ENCODE measurements at regions not wholly inside any gene's neighbourhood (a gene's known extent, or its start where the extent isn't known, plus 50 kb on each side); places are given as distances from the start of the nearest gene placed in this dataset.

GRCh38 chr12:24463375-24463774 is 485.5 kb downstream of the BCAT1 start:
- Mint-ChIP-seq H3K4me3 (no peak overlapping the region), H3K9me3 (peaks cover 2% of the 10 kb centered on the region), H3K4me1 (no peaks in the 10 kb centered on the region), H3K27me3 (no peaks in the 10 kb centered on the region), H3K27ac (no peak overlapping the region), H3K36me3 (ENCODE audit: low read depth) (no peaks in the 10 kb centered on the region)
- POLR2A ChIA-PET = no interaction called here
- no peak for DNase-seq
- CTCF ChIA-PET = no interaction called here

DNA sequence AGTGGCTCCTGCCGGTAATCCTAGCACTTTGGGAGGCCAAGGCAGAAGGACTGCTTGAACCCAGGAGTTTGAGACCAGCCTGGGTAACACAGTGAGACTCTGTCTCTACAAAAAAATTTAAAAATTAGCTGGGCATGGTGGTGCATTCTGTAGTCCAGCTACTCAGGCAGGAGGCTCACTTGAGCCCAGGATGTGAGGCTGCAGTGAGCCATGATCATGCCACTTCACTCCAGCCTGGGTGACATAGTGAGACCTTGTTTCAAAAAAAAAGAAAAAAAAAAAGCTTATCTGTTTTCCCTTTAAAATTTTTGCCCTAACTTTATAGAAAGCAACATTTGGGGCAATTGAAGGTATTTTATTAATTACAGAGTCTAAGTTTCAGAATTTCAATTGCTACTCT is 486.0 kb downstream of the BCAT1 start:
- Mint-ChIP-seq H3K4me3 (no peak overlapping the region), H3K27ac (no peak overlapping the region), H3K9me3 (peaks cover 2% of the 10 kb centered on the region), H3K36me3 (ENCODE audit: low read depth) (no peaks in the 10 kb centered on the region), H3K27me3 (no peaks in the 10 kb centered on the region), H3K4me1 (no peaks in the 10 kb centered on the region)
- no peak for DNase-seq
- CTCF ChIA-PET = no interaction called here
- POLR2A ChIA-PET = no interaction called here

- H3K4me3 Mint-ChIP-seq = no peak overlapping the region
- ChIA-PET POLR2A (no interaction called here), CTCF (no interaction called here)
- H3K36me3 Mint-ChIP-seq (ENCODE audit: low read depth) = no peaks in the 10 kb centered on the region
- peaks cover 2% of the 10 kb centered on the region for H3K9me3 Mint-ChIP-seq
- no peaks in the 10 kb centered on the region for H3K4me1 Mint-ChIP-seq
- H3K27ac Mint-ChIP-seq = no peak overlapping the region
- no peak for DNase-seq
- no peaks in the 10 kb centered on the region for H3K27me3 Mint-ChIP-seq
Observed at GRCh38 chr12:24460506-24460905, 488.4 kb downstream of the BCAT1 start.

- CTCF ChIA-PET = no interaction called here
- DNase-seq = no peak
- H3K27me3 Mint-ChIP-seq = no peaks in the 10 kb centered on the region
- peaks cover 2% of the 10 kb centered on the region for H3K9me3 Mint-ChIP-seq
- no peak overlapping the region for H3K4me3 Mint-ChIP-seq
- no peaks in the 10 kb centered on the region for H3K4me1 Mint-ChIP-seq
- no peaks in the 10 kb centered on the region for H3K36me3 Mint-ChIP-seq (ENCODE audit: low read depth)
- no peak overlapping the region for H3K27ac Mint-ChIP-seq
- POLR2A ChIA-PET = no interaction called here
Observed at GRCh38 chr12:24460099-24460498, 488.8 kb downstream of the BCAT1 start.

GRCh38 chr12:24455811-24456210 is 493.1 kb downstream of the BCAT1 start:
- Mint-ChIP-seq H3K4me3 (no peak overlapping the region), H3K36me3 (ENCODE audit: low read depth) (no peaks in the 10 kb centered on the region), H3K27ac (no peak overlapping the region), H3K9me3 (no peaks in the 10 kb centered on the region), H3K27me3 (no peaks in the 10 kb centered on the region), H3K4me1 (no peaks in the 10 kb centered on the region)
- DNase-seq = no peak
- CTCF ChIA-PET = no interaction called here
- POLR2A ChIA-PET = no interaction called here

- Mint-ChIP-seq H3K9me3 (no peaks in the 10 kb centered on the region), H3K27ac (no peak overlapping the region), H3K36me3 (ENCODE audit: low read depth) (no peaks in the 10 kb centered on the region), H3K4me3 (no peak overlapping the region), H3K4me1 (no peaks in the 10 kb centered on the region), H3K27me3 (no peaks in the 10 kb centered on the region)
- POLR2A ChIA-PET = no interaction called here
- CTCF ChIA-PET = no interaction called here
- DNase-seq = no peak
Observed at GRCh38 chr12:24447678-24448077, 498.2 kb upstream of the SOX5 start.

GRCh38 chr12:24446287-24446686 is 496.8 kb upstream of the SOX5 start:
- Mint-ChIP-seq H3K36me3 (ENCODE audit: low read depth) (no peaks in the 10 kb centered on the region), H3K27ac (no peak overlapping the region), H3K9me3 (no peaks in the 10 kb centered on the region), H3K27me3 (no peaks in the 10 kb centered on the region), H3K4me3 (no peak overlapping the region), H3K4me1 (no peaks in the 10 kb centered on the region)
- CTCF ChIA-PET = no interaction called here
- no peak for DNase-seq
- POLR2A ChIA-PET = no interaction called here

DNA sequence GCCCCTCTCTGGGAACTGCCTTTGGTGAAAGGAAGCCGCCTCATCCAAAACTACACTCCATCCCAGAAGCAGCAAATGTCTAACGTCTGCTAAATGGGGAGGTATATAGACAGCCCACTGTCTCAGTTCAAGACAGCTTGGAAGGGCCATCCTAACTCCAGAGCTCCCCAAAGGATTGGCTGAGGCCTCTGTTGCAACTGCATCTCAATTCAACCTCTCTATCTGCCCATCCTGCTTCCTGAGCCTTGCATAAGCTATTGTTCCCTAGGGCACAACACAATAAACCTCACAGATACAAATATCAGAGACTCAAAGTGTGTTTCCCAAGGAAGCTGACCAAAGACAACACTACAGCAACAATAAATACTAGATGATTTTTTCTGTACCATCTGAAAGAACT is 495.2 kb upstream of the SOX5 start:
- POLR2A ChIA-PET = no interaction called here

DNA sequence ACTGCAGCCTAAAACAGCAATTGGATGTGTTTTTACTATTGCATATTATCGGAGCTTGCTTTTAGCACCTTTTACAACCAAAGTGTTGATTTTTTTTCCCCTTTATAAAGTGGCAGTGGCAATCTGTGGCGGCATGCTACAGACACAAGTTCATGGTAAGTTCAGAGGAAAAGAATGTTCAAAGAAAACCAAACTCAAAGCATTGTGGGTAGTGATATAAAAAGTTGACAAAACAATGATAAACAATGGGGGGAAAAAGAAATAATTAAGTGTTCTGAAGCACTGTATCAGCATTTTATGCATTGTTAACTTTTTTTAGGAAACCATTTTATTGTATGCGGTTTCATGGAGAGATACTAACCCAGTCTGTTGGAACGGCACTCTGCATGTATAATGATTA is 492.0 kb upstream of the SOX5 start:
- H3K9me3 Mint-ChIP-seq = peaks cover 2% of the 10 kb centered on the region
- H3K27me3 Mint-ChIP-seq = no peaks in the 10 kb centered on the region
- H3K4me1 Mint-ChIP-seq = no peaks in the 10 kb centered on the region
- no peak overlapping the region for H3K27ac Mint-ChIP-seq
- no peaks in the 10 kb centered on the region for H3K36me3 Mint-ChIP-seq (ENCODE audit: low read depth)
- ChIA-PET POLR2A (no interaction called here), CTCF (no interaction called here)
- H3K4me3 Mint-ChIP-seq = no peak overlapping the region
- DNase-seq = no peak

More for the DNA sequence above, 495.2 kb upstream of the SOX5 start:
- no peak overlapping the region for H3K4me3 Mint-ChIP-seq
- no peak overlapping the region for H3K27ac Mint-ChIP-seq
- H3K36me3 Mint-ChIP-seq (ENCODE audit: low read depth) = no peaks in the 10 kb centered on the region
- no peaks in the 10 kb centered on the region for H3K4me1 Mint-ChIP-seq
- DNase-seq = no peak
- no peaks in the 10 kb centered on the region for H3K27me3 Mint-ChIP-seq
- peaks cover 2% of the 10 kb centered on the region for H3K9me3 Mint-ChIP-seq
- CTCF ChIA-PET = no interaction called here

DNA sequence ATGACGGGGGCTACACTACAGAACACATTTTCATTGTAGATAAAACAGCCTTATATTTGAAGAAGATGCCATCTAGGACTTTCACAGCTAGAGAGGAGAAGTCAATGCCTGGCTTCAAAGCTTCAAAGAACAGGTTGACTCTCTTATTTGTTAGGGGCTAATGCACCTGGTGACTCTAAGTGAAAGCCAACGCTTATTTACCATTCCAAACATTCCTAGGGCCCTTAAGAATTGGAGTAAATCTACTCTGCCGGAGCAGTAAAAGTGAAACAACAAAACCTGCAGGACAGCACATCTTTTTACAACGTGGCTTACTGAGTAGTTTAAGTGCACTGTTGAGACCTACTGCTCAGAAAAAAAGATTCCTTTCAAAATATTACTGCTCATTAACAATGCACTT is 487.2 kb upstream of the SOX5 start:
- Mint-ChIP-seq H3K27me3 (no peaks in the 10 kb centered on the region), H3K9me3 (peaks cover 2% of the 10 kb centered on the region), H3K4me3 (no peak overlapping the region), H3K36me3 (ENCODE audit: low read depth) (no peaks in the 10 kb centered on the region), H3K4me1 (no peaks in the 10 kb centered on the region), H3K27ac (no peak overlapping the region)
- no peak for DNase-seq
- CTCF ChIA-PET = no interaction called here
- POLR2A ChIA-PET = no interaction called here

DNA sequence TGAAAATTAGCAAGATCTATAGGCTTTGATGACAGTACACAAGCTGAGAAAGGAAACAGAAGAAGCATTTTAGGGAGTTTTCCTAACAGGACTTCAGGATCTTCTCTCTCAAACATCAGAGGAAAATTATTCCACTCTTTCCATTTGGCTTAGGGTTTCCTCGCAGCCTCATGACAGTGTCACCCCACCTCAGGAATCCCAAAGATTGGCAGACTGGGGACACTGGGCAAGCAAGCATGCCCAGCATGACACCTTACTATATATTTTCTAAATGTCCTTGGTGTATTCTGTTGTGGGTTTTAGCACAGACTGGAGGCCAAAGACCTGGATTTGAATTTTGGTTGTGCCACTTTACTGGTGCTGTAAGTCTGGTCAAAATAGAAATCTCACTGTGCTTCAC is 482.4 kb upstream of the SOX5 start:
- H3K9me3 Mint-ChIP-seq = no peaks in the 10 kb centered on the region
- H3K4me1 Mint-ChIP-seq = no peaks in the 10 kb centered on the region
- no peak overlapping the region for H3K4me3 Mint-ChIP-seq
- H3K36me3 Mint-ChIP-seq (ENCODE audit: low read depth) = no peaks in the 10 kb centered on the region
- H3K27ac Mint-ChIP-seq = no peak overlapping the region
- H3K27me3 Mint-ChIP-seq = no peaks in the 10 kb centered on the region
- DNase-seq = no peak
- CTCF ChIA-PET = no interaction called here
- POLR2A ChIA-PET = no interaction called here

GRCh38 chr12:24427776-24428175 is 478.3 kb upstream of the SOX5 start:
- H3K4me1 Mint-ChIP-seq = peaks cover 2% of the 10 kb centered on the region
- no peak for DNase-seq
- no peaks in the 10 kb centered on the region for H3K9me3 Mint-ChIP-seq
- no peak overlapping the region for H3K4me3 Mint-ChIP-seq
- H3K27ac Mint-ChIP-seq = no peak overlapping the region
- POLR2A ChIA-PET = no interaction called here
- CTCF ChIA-PET = no interaction called here
- no peaks in the 10 kb centered on the region for H3K36me3 Mint-ChIP-seq (ENCODE audit: low read depth)
- no peaks in the 10 kb centered on the region for H3K27me3 Mint-ChIP-seq

DNA sequence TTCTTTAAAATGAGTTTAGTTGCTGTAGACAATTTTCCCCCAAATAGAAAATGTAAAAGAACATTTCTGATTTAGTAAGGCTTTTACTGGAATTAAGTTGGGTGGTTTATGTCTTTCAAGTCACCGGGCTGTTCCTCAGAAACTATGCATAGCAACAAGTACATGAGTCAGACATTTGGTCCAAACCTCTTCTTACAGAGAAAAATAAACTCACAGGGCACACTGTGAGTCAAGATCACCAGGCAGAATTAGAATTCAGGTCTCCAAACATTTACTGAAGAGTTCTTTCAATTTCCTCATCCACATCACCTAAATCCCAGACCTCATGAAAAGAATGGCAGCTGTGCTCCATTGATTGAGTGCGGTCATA is 476.1 kb upstream of the SOX5 start:
- peaks cover 2% of the 10 kb centered on the region for H3K4me1 Mint-ChIP-seq
- POLR2A ChIA-PET = no interaction called here

GRCh38 chr12:24424889-24425600 is 475.6 kb upstream of the SOX5 start:
- Mint-ChIP-seq H3K4me1 (peaks cover 2% of the 10 kb centered on the region), H3K36me3 (ENCODE audit: low read depth) (no peaks in the 10 kb centered on the region), H3K27me3 (no peaks in the 10 kb centered on the region), H3K4me3 (no peak overlapping the region), H3K9me3 (no peaks in the 10 kb centered on the region), H3K27ac (no peak overlapping the region)
- ChIA-PET POLR2A (no interaction called here), CTCF (no interaction called here)
- no peak for DNase-seq

More for the DNA sequence above, 476.1 kb upstream of the SOX5 start:
- CTCF ChIA-PET = no interaction called here
- no peak for DNase-seq
- no peaks in the 10 kb centered on the region for H3K9me3 Mint-ChIP-seq
- H3K27me3 Mint-ChIP-seq = no peaks in the 10 kb centered on the region
- H3K4me3 Mint-ChIP-seq = no peak overlapping the region
- H3K36me3 Mint-ChIP-seq (ENCODE audit: low read depth) = no peaks in the 10 kb centered on the region
- no peak overlapping the region for H3K27ac Mint-ChIP-seq

DNA sequence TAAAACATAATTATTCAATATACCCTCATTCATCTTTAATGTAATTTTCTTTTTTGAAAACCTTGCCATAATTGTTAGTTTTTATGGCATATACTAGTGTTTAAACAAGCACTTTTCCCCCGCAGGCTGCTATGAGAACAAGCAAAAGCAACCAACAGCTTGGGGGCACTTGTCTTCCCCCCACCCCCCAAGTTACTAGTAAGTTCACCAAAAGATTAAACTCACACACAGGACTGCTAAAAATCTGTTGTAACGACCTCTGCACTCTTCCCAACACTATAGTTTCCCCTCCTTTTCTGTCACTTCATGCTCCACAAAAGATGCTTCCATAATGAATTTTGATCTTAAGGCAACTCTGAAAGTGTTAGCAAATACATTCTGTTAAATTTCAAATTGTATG is 474.9 kb upstream of the SOX5 start:
- H3K36me3 Mint-ChIP-seq (ENCODE audit: low read depth) = no peaks in the 10 kb centered on the region
- no peak for DNase-seq
- H3K4me1 Mint-ChIP-seq = peaks cover 2% of the 10 kb centered on the region
- no peak overlapping the region for H3K4me3 Mint-ChIP-seq
- ChIA-PET CTCF (no interaction called here), POLR2A (no interaction called here)
- no peak overlapping the region for H3K27ac Mint-ChIP-seq
- H3K27me3 Mint-ChIP-seq = no peaks in the 10 kb centered on the region
- no peaks in the 10 kb centered on the region for H3K9me3 Mint-ChIP-seq

Measured in activated CD4-positive, alpha-beta memory T cell treated with anti-CD3 and anti-CD28 coated beads, Interleukin-2, amount 10 ng/mL, durations not matched to agents 7 days and 5 days (primary cell).